HCT116 (cell line): ENCODE measurements at regions not wholly inside any gene's neighbourhood (a gene's known extent, or its start where the extent isn't known, plus 50 kb on each side); places are given as distances from the start of the nearest gene placed in this dataset.

Experiments
- ATAC-seq: fragments of 200-7000 bp; cut with Tn5 transposase; 2 replicates; pipeline ENCODE4 v1.9.1; 2020; ENCODE audit warnings: mild to moderate bottlenecking, moderate library complexity
- BruUV-seq: library from RNA; stranded (reverse); fragments of 400-500 nt; replicated peaks from 2 replicates; lab custom pipeline; 2021; lab: Mats Ljungman, UMichigan
- CTCF ChIA-PET: fragments of 300-600 bp; sonication (Branson Sonifier 250); formaldehyde crosslinking; loops from one replicate; lab custom pipeline; 2021; ENCODE audit warnings: antibody characterized with exemption; lab: Charles Lee
- POLR2A ChIA-PET: fragments of 300-600, 350-600 bp; sonication (Branson Sonifier 250); formaldehyde crosslinking; loops from one replicate; lab custom pipeline; 2021; ENCODE audit warnings: antibody characterized with exemption; lab: Charles Lee
- RAD21 ChIA-PET, 2 experiments: fragments of 300-600 bp; sonication (Branson Sonifier 250); formaldehyde crosslinking; loops; one replicate each; lab custom pipeline; 2023; ENCODE audit warnings: low total read pairs in 2 of 2; ENCODE audit not compliant: uncharacterized antibody in 2 of 2, unreplicated experiment in 2 of 2, low non-redundant PET in 1 of 2; lab: Charles Lee
- DNase-seq: peaks from one replicate; pipeline ENCODE4 v3.0.0-alpha.2; 2010; ENCODE audit warnings: low read depth, low spot score
- H2AFZ ChIP-seq: fragments of 200-600 bp; shearing (Covaris generic), sonication (generic); 2 replicates; pipeline ENCODE4 v1.6.1; 2017; ENCODE audit warnings: low read depth, mixed run types, mixed read lengths, antibody characterized with exemption, low read length; ENCODE audit not compliant: poor library complexity, severe bottlenecking
- H3K27ac ChIP-seq: 2 replicates; pipeline ENCODE4 v1.5.1; 2012; ENCODE audit warnings: low read depth, low read length
- H3K27me3 ChIP-seq: fragments of 200-600 bp; sonication (generic); 2 replicates; pipeline ENCODE4 v1.6.1; 2016; ENCODE audit warnings: mixed run types, low read length, mixed read lengths; ENCODE audit not compliant: insufficient read depth
- H3K36me3 ChIP-seq, 2 experiments: fragments of 200-500 bp in 1 of 2; fragments of 200-600 bp in 1 of 2; sonication (Bioruptor generic) in 1 of 2; sonication (generic) in 1 of 2; 2 replicates each; pipeline versions ENCODE4 v1.5.1 to v1.6.1; 2014 to 2016; ENCODE audit warnings: low read length in 2 of 2, inconsistent platforms in 1 of 2, mixed read lengths in 1 of 2, mixed run types in 1 of 2; ENCODE audit not compliant: insufficient read depth in 2 of 2, control insufficient read depth in 1 of 2
- H3K4me1 ChIP-seq, 2 experiments: fragments of 200-600 bp in 1 of 2; sonication (generic) in 1 of 2; 2 replicates each; pipeline versions ENCODE4 v1.5.1 to v1.6.1; 2012 to 2017; ENCODE audit warnings: low read length in 2 of 2, inconsistent platforms in 1 of 2, mild to moderate bottlenecking in 1 of 2, mixed read lengths in 1 of 2, mixed run types in 1 of 2, moderate library complexity in 1 of 2; ENCODE audit not compliant: insufficient read depth in 2 of 2, control insufficient read depth in 1 of 2
- H3K4me2 ChIP-seq: fragments of 200-600 bp; sonication (generic); 2 replicates; pipeline ENCODE4 v1.6.1; 2017; ENCODE audit warnings: mixed run types, low read length, mixed read lengths
- H3K4me3 ChIP-seq, 2 experiments: fragments of 200-600 bp in 1 of 2; sonication (generic) in 1 of 2; replicated peaks in 1 of 2; 2 replicates each; pipeline ENCODE4 v1.5.1; 2011 to 2016; ENCODE audit warnings: low read length in 2 of 2, control low read depth in 1 of 2, low read depth in 1 of 2, mild to moderate bottlenecking in 1 of 2, mixed read lengths in 1 of 2, mixed run types in 1 of 2
- H3K79me2 ChIP-seq: fragments of 200-600 bp; sonication (generic); 2 replicates; pipeline ENCODE4 v1.6.1; 2017; ENCODE audit warnings: mild to moderate bottlenecking, mixed run types, low read length, moderate library complexity, mixed read lengths; ENCODE audit not compliant: insufficient read depth
- H3K9ac ChIP-seq: fragments of 200-600 bp; sonication (generic); 2 replicates; pipeline ENCODE4 v1.6.1; 2016; ENCODE audit warnings: low read length, mixed read lengths
- H3K9me2 ChIP-seq: fragments of 200-600 bp; sonication (generic), shearing (Covaris generic); 2 replicates; pipeline ENCODE4 v1.6.1; 2017; ENCODE audit warnings: mixed run types, mild to moderate bottlenecking, moderate library complexity; ENCODE audit not compliant: insufficient read depth
- H3K9me3 ChIP-seq, 2 experiments: fragments of 200-500 bp in 1 of 2; fragments of 200-600 bp in 1 of 2; sonication (Bioruptor generic) in 1 of 2; sonication (generic) in 1 of 2; 2 replicates each; pipeline ENCODE4 v1.6.1; 2014 to 2017; ENCODE audit warnings: low read length in 2 of 2, mixed read lengths in 2 of 2, inconsistent platforms in 1 of 2, low read depth in 1 of 2, mild to moderate bottlenecking in 1 of 2, mixed run types in 1 of 2, moderate library complexity in 1 of 2; ENCODE audit not compliant: control insufficient read depth in 1 of 2, insufficient read depth in 1 of 2
- H4K20me1 ChIP-seq: fragments of 200-600 bp; sonication (generic), shearing (Covaris generic); 2 replicates; pipeline ENCODE4 v1.6.1; 2017; ENCODE audit warnings: mixed run types, mild to moderate bottlenecking, moderate library complexity; ENCODE audit not compliant: insufficient read depth
- CBX3 ChIP-seq: IDR thresholded peaks from 2 replicates; pipeline ENCODE4 v1.6.1; 2012; ENCODE audit warnings: low read depth
- CEBPB ChIP-seq: IDR thresholded peaks from 2 replicates; pipeline ENCODE4 v1.6.1; 2012; ENCODE audit warnings: low read depth
- EGR1 ChIP-seq: IDR thresholded peaks from 2 replicates; pipeline ENCODE4 v1.6.1; 2012; ENCODE audit warnings: low read depth
- ELF1 ChIP-seq: IDR thresholded peaks from 2 replicates; pipeline ENCODE4 v1.6.1; 2012; ENCODE audit warnings: low read depth, borderline replicate concordance
- EZH2 ChIP-seq: fragments of 200-600 bp; sonication (generic); IDR thresholded peaks from 2 replicates; pipeline ENCODE4 v1.6.1; 2017; ENCODE audit warnings: antibody characterized with exemption, mixed run types
- EZH2phosphoT487 ChIP-seq: fragments of 200-600 bp; IDR thresholded peaks from 2 replicates; pipeline ENCODE4 v1.6.1; 2018; ENCODE audit warnings: antibody characterized with exemption, borderline replicate concordance
- FOSL1 ChIP-seq: IDR thresholded peaks from 2 replicates; pipeline ENCODE4 v1.6.1; 2012; ENCODE audit warnings: low read depth
- POLR2A ChIP-seq: IDR thresholded peaks from 2 replicates; pipeline ENCODE4 v1.7.0; 2011; ENCODE audit warnings: borderline replicate concordance; ENCODE audit not compliant: insufficient read depth, insufficient read length; ENCODE audit errors: extremely low read depth
- POLR2AphosphoS5 ChIP-seq: IDR thresholded peaks from 2 replicates; pipeline ENCODE4 v1.6.1; 2011; ENCODE audit warnings: mild to moderate bottlenecking, low read depth, low read length, moderate library complexity
- RAD21 ChIP-seq: IDR thresholded peaks from 2 replicates; pipeline ENCODE4 v1.6.1; 2012; ENCODE audit warnings: low read depth, mild to moderate bottlenecking
- REST ChIP-seq: IDR thresholded peaks from 2 replicates; pipeline ENCODE4 v1.6.1; 2012; ENCODE audit warnings: low read depth
- SP1 ChIP-seq: IDR thresholded peaks from 2 replicates; pipeline ENCODE4 v1.6.1; 2012; ENCODE audit warnings: low read depth
- SRF ChIP-seq: IDR thresholded peaks from 2 replicates; pipeline ENCODE4 v1.6.1; 2012; ENCODE audit warnings: low read depth
- TCF7L2 ChIP-seq: IDR thresholded peaks from 2 replicates; pipeline ENCODE4 v1.7.0; 2011; ENCODE audit warnings: borderline replicate concordance, inconsistent platforms; ENCODE audit not compliant: insufficient read depth, insufficient read length; ENCODE audit errors: extremely low read depth
- YY1 ChIP-seq: IDR thresholded peaks from 2 replicates; pipeline ENCODE4 v1.6.1; 2011; ENCODE audit warnings: low read length, low read depth, moderate library complexity, mild to moderate bottlenecking; ENCODE audit not compliant: insufficient replicate concordance; ENCODE audit errors: extremely low read depth
- ZFX ChIP-seq: fragments of 450-650 bp; IDR thresholded peaks from 2 replicates; pipeline ENCODE4 v1.6.1; 2017
- intact Hi-C: fragments of 100-400 bp; cut with micrococcal nuclease; formaldehyde crosslinking; loops from 2 replicates; pipeline ENCODE4 v1.10.0; 2022
- TF ChIP-seq, protein P1 (sequence below): IDR thresholded peaks from 2 replicates; pipeline ENCODE4 v1.6.1; 2012
- TF ChIP-seq, protein P2 (sequence below): IDR thresholded peaks from 2 replicates; pipeline ENCODE4 v1.6.1; 2012
- TF ChIP-seq, protein P3 (sequence below): IDR thresholded peaks from 2 replicates; pipeline ENCODE4 v1.6.1; 2011; ENCODE audit warnings: mild to moderate bottlenecking, low read length, moderate library complexity; ENCODE audit not compliant: insufficient replicate concordance; ENCODE audit errors: extremely low read depth

- H2AFZ ChIP-seq: no peak overlapping the region
- H3K9me3 ChIP-seq: no peaks in the 10 kb centered on the region
- CTCF ChIA-PET: no interaction called here
- BruUV-seq: no TSS peak
- DNase-seq (no peak), ATAC-seq (no peak)
- H3K4me1 ChIP-seq: no peaks in the 10 kb centered on the region
- no peaks in the 10 kb centered on the region for H3K9me2 ChIP-seq
- POLR2A ChIA-PET: no interaction called here
- no peak overlapping the region for H3K9ac ChIP-seq
- intact Hi-C loops: no loop called here
- no peak overlapping the region for H3K4me3 ChIP-seq
- H3K36me3 ChIP-seq: no peaks in the 10 kb centered on the region
- H3K27ac ChIP-seq: no peak overlapping the region
- H3K4me2 ChIP-seq: no peak overlapping the region
- RAD21 ChIA-PET: no interaction called here
- TF ChIP-seq POLR2A (no peak), EGR1 (no peak), SP1 (no peak), RAD21 (no peak), CEBPB (no peak), CBX3 (no peak), POLR2AphosphoS5 (no peak), EZH2phosphoT487 (no peak), YY1 (no peak), ZFX (no peak), REST (no peak), FOSL1 (no peak), EZH2 (no peak), SRF (no peak), ELF1 (no peak), TCF7L2 (no peak)
- TF ChIP-seq, protein P1, sequence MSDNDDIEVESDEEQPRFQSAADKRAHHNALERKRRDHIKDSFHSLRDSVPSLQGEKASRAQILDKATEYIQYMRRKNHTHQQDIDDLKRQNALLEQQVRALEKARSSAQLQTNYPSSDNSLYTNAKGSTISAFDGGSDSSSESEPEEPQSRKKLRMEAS: no peak
- TF ChIP-seq, protein P2, sequence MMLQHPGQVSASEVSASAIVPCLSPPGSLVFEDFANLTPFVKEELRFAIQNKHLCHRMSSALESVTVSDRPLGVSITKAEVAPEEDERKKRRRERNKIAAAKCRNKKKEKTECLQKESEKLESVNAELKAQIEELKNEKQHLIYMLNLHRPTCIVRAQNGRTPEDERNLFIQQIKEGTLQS: no peak
- TF ChIP-seq, protein P3, sequence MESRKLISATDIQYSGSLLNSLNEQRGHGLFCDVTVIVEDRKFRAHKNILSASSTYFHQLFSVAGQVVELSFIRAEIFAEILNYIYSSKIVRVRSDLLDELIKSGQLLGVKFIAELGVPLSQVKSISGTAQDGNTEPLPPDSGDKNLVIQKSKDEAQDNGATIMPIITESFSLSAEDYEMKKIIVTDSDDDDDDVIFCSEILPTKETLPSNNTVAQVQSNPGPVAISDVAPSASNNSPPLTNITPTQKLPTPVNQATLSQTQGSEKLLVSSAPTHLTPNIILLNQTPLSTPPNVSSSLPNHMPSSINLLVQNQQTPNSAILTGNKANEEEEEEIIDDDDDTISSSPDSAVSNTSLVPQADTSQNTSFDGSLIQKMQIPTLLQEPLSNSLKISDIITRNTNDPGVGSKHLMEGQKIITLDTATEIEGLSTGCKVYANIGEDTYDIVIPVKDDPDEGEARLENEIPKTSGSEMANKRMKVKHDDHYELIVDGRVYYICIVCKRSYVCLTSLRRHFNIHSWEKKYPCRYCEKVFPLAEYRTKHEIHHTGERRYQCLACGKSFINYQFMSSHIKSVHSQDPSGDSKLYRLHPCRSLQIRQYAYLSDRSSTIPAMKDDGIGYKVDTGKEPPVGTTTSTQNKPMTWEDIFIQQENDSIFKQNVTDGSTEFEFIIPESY: no peak
- H4K20me1 ChIP-seq: no peaks in the 10 kb centered on the region
- no peaks in the 10 kb centered on the region for H3K79me2 ChIP-seq
- no peaks in the 10 kb centered on the region for H3K27me3 ChIP-seq
Observed at GRCh38 chr4:187190390-187190789, 466.7 kb upstream of the FAT1 start.
